A673 (cell line): ENCODE measurements at regions not wholly inside any gene's neighbourhood (a gene's known extent, or its start where the extent isn't known, plus 50 kb on each side); places are given as distances from the start of the nearest gene placed in this dataset.

ENCODE experiments used
- CTCF ChIP-seq: fragments of 300-800, 200-600 bp; sonication (generic); conservative IDR thresholded peaks from 2 replicates; pipeline ENCODE4 v1.5.1; 2017; ENCODE audit warnings: low read depth, mild to moderate bottlenecking, antibody characterized with exemption, low read length, moderate library complexity, mixed read lengths
- EZH2 ChIP-seq: fragments of 200-600 bp; sonication (generic); IDR thresholded peaks from 2 replicates; pipeline ENCODE4 v1.6.1; 2017; ENCODE audit warnings: borderline replicate concordance, low read depth, mild to moderate bottlenecking, mixed read lengths, antibody characterized with exemption, low read length; ENCODE audit not compliant: poor library complexity, severe bottlenecking

- TF ChIP-seq CTCF, result no peak
- no peak for TF ChIP-seq EZH2
Observed at GRCh38 chr2:16862471-16862870, 196.8 kb upstream of the CYRIA start.
